IMR-90 (cell line): ENCODE measurements at regions not wholly inside any gene's neighbourhood (a gene's known extent, or its start where the extent isn't known, plus 50 kb on each side); places are given as distances from the start of the nearest gene placed in this dataset.

Source experiments
- ATAC-seq: fragments of 200-7000 bp; cut with Tn5 transposase; 2 replicates; pipeline ENCODE4 v1.9.1; 2020; ENCODE audit warnings: low read depth, mild to moderate bottlenecking, moderate library complexity
- BruUV-seq: library from RNA; stranded (reverse); fragments of 400-500 nt; replicated peaks from 2 replicates; lab custom pipeline; 2021; lab: Mats Ljungman, UMichigan
- CTCF ChIA-PET: fragments of 300-600 bp; formaldehyde crosslinking; extraction: SDS; loops from one replicate; lab custom pipeline; 2021; ENCODE audit warnings: antibody characterized with exemption; lab: Yijun Ruan, JAX
- POLR2A ChIA-PET: fragments of 300-600 bp; sonication (Branson Sonifier 250); formaldehyde crosslinking; loops from one replicate; lab custom pipeline; 2022; ENCODE audit warnings: antibody characterized with exemption; ENCODE audit not compliant: unreplicated experiment; lab: Charles Lee
- DNase-seq: peaks from one replicate; pipeline ENCODE4 v3.0.0; 2013
- H2AFZ ChIP-seq: replicated peaks from 2 replicates; pipeline ENCODE3; 2013; ENCODE audit warnings: low read length, mild to moderate bottlenecking; ENCODE audit not compliant: poor library complexity
- H2AK5ac ChIP-seq: 2 replicates; pipeline ENCODE4 v1.6.1; 2013; ENCODE audit warnings: low read depth, low read length, inconsistent platforms
- H2AK9ac ChIP-seq: replicated peaks from 2 replicates; pipeline ENCODE3; 2013; ENCODE audit warnings: mild to moderate bottlenecking, low read depth, low read length, moderate library complexity; ENCODE audit not compliant: poor library complexity
- H2BK120ac ChIP-seq: 2 replicates; pipeline ENCODE4 v1.6.1; 2013; ENCODE audit warnings: low read depth, low read length, inconsistent platforms
- H2BK15ac ChIP-seq: 3 replicates; pipeline ENCODE4 v1.6.1; 2013; ENCODE audit warnings: low read depth, low read length, inconsistent platforms
- H2BK20ac ChIP-seq: 2 replicates; pipeline ENCODE4 v1.6.1; 2013; ENCODE audit warnings: low read depth, mild to moderate bottlenecking, inconsistent platforms, low read length, moderate library complexity
- H2BK5ac ChIP-seq: 2 replicates; pipeline ENCODE4 v1.6.1; 2013; ENCODE audit warnings: mild to moderate bottlenecking, low read depth, low read length, inconsistent platforms; ENCODE audit not compliant: poor library complexity, severe bottlenecking
- H3K14ac ChIP-seq: replicated peaks from 2 replicates; pipeline ENCODE4 v1.6.1; 2013; ENCODE audit warnings: low read depth, low read length, inconsistent platforms
- H3K18ac ChIP-seq: 2 replicates; pipeline ENCODE4 v1.6.1; 2013; ENCODE audit warnings: low read depth, low read length, control low read depth
- H3K23ac ChIP-seq: 2 replicates; pipeline ENCODE4 v1.6.1; 2013; ENCODE audit warnings: low read depth, low read length, inconsistent platforms
- H3K27ac ChIP-seq: 2 replicates; pipeline ENCODE4 v1.5.1; 2013; ENCODE audit warnings: mild to moderate bottlenecking, control low read depth, low read length; ENCODE audit not compliant: insufficient read depth
- H3K27me3 ChIP-seq: 2 replicates; pipeline ENCODE4 v1.6.1; 2013; ENCODE audit warnings: low read length; ENCODE audit not compliant: control insufficient read depth, insufficient read depth
- H3K36me3 ChIP-seq: 2 replicates; pipeline ENCODE4 v1.6.1; 2013; ENCODE audit warnings: low read length, mixed read lengths; ENCODE audit not compliant: control insufficient read depth, insufficient read depth
- H3K4ac ChIP-seq: 2 replicates; pipeline ENCODE4 v1.6.1; 2013; ENCODE audit warnings: low read depth, low read length, inconsistent platforms
- H3K4me1 ChIP-seq: 2 replicates; pipeline ENCODE4 v1.6.1; 2013; ENCODE audit warnings: low read length, mixed read lengths; ENCODE audit not compliant: control insufficient read depth, insufficient read depth
- H3K4me2 ChIP-seq: 2 replicates; pipeline ENCODE4 v1.6.1; 2013; ENCODE audit warnings: low read depth, mild to moderate bottlenecking, control low read depth, low read length, moderate library complexity
- H3K4me3 ChIP-seq: 2 replicates; pipeline ENCODE4 v1.5.1; 2013; ENCODE audit warnings: low read depth, mild to moderate bottlenecking, control low read depth, low read length, moderate library complexity; ENCODE audit not compliant: insufficient read depth
- H3K56ac ChIP-seq: 2 replicates; pipeline ENCODE4 v1.6.1; 2013; ENCODE audit warnings: low read length, inconsistent platforms; ENCODE audit not compliant: insufficient read depth; ENCODE audit errors: extremely low read depth
- H3K79me1 ChIP-seq, 2 experiments: 2 replicates each; pipeline ENCODE4 v1.6.1; 2013; ENCODE audit warnings: low read length in 2 of 2, inconsistent platforms in 1 of 2, low read depth in 1 of 2
- H3K9ac ChIP-seq: 2 replicates; pipeline ENCODE4 v1.6.1; 2013; ENCODE audit warnings: low read depth, low read length, control low read depth
- H3K9me1 ChIP-seq: 2 replicates; pipeline ENCODE4 v1.6.1; 2013; ENCODE audit warnings: low read length, inconsistent platforms; ENCODE audit not compliant: insufficient read depth
- H3K9me3 ChIP-seq: 2 replicates; pipeline ENCODE4 v1.6.1; 2013; ENCODE audit warnings: low read length; ENCODE audit not compliant: control insufficient read depth, insufficient read depth
- H4K20me1 ChIP-seq: 2 replicates; pipeline ENCODE4 v1.6.1; 2013; ENCODE audit warnings: low read length, inconsistent platforms; ENCODE audit not compliant: insufficient read depth
- H4K5ac ChIP-seq: 2 replicates; pipeline ENCODE4 v1.6.1; 2013; ENCODE audit warnings: mild to moderate bottlenecking, low read depth, low read length, control low read depth
- H4K8ac ChIP-seq, 2 experiments: 2 replicates each; pipeline ENCODE4 v1.6.1; 2013; ENCODE audit warnings: low read depth in 2 of 2, low read length in 2 of 2, control low read depth in 1 of 2, inconsistent platforms in 1 of 2
- H4K91ac ChIP-seq: 2 replicates; pipeline ENCODE4 v1.6.1; 2013; ENCODE audit warnings: low read depth, low read length, inconsistent platforms; ENCODE audit not compliant: insufficient read depth
- BHLHE40 ChIP-seq: fragments of 150-350 bp; IDR thresholded peaks from 2 replicates; pipeline ENCODE4 v1.6.1; 2016; ENCODE audit warnings: mild to moderate bottlenecking, low read depth, low read length
- CEBPB ChIP-seq: IDR thresholded peaks from 2 replicates; pipeline ENCODE4 v1.6.1; 2012; ENCODE audit warnings: low read depth, low read length, improper control_type of control experiment
- CHD1 ChIP-seq: IDR thresholded peaks from 2 replicates; pipeline ENCODE4 v1.6.1; 2012; ENCODE audit warnings: low read depth, low read length, improper control_type of control experiment
- FOS ChIP-seq: fragments of 150-350 bp; IDR thresholded peaks from 2 replicates; pipeline ENCODE4 v1.6.1; 2016; ENCODE audit warnings: low read depth, low read length
- MAFK ChIP-seq: IDR thresholded peaks from 2 replicates; pipeline ENCODE4 v1.6.1; 2012; ENCODE audit warnings: low read depth, low read length, improper control_type of control experiment
- MAZ ChIP-seq: IDR thresholded peaks from 2 replicates; pipeline ENCODE4 v1.6.1; 2012; ENCODE audit warnings: low read depth, mild to moderate bottlenecking, low read length, improper control_type of control experiment, moderate library complexity, borderline replicate concordance
- MXI1 ChIP-seq: IDR thresholded peaks from 2 replicates; pipeline ENCODE4 v1.6.1; 2012; ENCODE audit warnings: low read depth, mild to moderate bottlenecking, low read length, moderate library complexity, borderline replicate concordance
- NFE2L2 ChIP-seq: fragments of 150-350 bp; IDR thresholded peaks from 2 replicates; pipeline ENCODE4 v1.6.1; 2016; ENCODE audit warnings: low read depth, mild to moderate bottlenecking, low read length
- POLR2A ChIP-seq: IDR thresholded peaks from 2 replicates; pipeline ENCODE4 v1.6.1; 2012; ENCODE audit warnings: mild to moderate bottlenecking, low read depth, low read length
- RAD21 ChIP-seq: IDR thresholded peaks from 2 replicates; pipeline ENCODE4 v1.6.1; 2012; ENCODE audit warnings: low read length, improper control_type of control experiment
- RCOR1 ChIP-seq: IDR thresholded peaks from 2 replicates; pipeline ENCODE4 v1.6.1; 2012; ENCODE audit warnings: mild to moderate bottlenecking, low read length, improper control_type of control experiment; ENCODE audit not compliant: insufficient replicate concordance
- RFX5 ChIP-seq: IDR thresholded peaks from 2 replicates; pipeline ENCODE4 v1.8.0; 2012; ENCODE audit warnings: low read depth, mild to moderate bottlenecking, low read length, moderate library complexity
- SMC3 ChIP-seq: fragments of 150-350 bp; IDR thresholded peaks from 2 replicates; pipeline ENCODE4 v1.6.1; 2016; ENCODE audit warnings: low read depth, mild to moderate bottlenecking, antibody characterized with exemption, low read length, moderate library complexity
- USF2 ChIP-seq: fragments of 150-350 bp; IDR thresholded peaks from 2 replicates; pipeline ENCODE4 v1.6.1; 2017; ENCODE audit warnings: mild to moderate bottlenecking, antibody characterized with exemption, low read length, low read depth
- WGBS, 2 experiments: methylation state at CpG; one replicate each; pipeline versions ENCODE4 v1.1.5 to v1.1.7; 2013; ENCODE audit warnings: missing lambda C conversion rate in 2 of 2; ENCODE audit not compliant: insufficient read length in 1 of 2; ENCODE audit errors: extremely low coverage in 2 of 2; 5-methylcytosine and 5-hydroxymethylcytosine counted together
- dilution Hi-C: fragments of 300-500 bp; cut with HindIII; formaldehyde crosslinking; loops from one replicate; pipeline ENCODE4 v1.14.3; 2018; ENCODE audit warnings: low sequenced_read_pairs; ENCODE audit not compliant: unreplicated experiment
- in situ Hi-C: fragments of 300-500 bp; cut with MboI; formaldehyde crosslinking; loops from 3 replicates; pipeline ENCODE4 v1.14.3; 2019; ENCODE audit warnings: low sequenced_read_pairs, inconsistent platforms, mixed read lengths
- intact Hi-C: fragments of 100-400 bp; cut with micrococcal nuclease; formaldehyde crosslinking; loops from 2 replicates; pipeline ENCODE4 v1.10.0; 2022
- TF ChIP-seq, protein P1 (sequence below): fragments of 150-350 bp; IDR thresholded peaks from 2 replicates; pipeline ENCODE4 v1.6.1; 2016; ENCODE audit warnings: low read depth, mild to moderate bottlenecking, low read length, moderate library complexity, borderline replicate concordance
- TF ChIP-seq, protein P2 (sequence below): conservative IDR thresholded peaks from 2 replicates; pipeline ENCODE4 v1.5.1; 2012; ENCODE audit warnings: mild to moderate bottlenecking, low read depth, low read length, improper control_type of control experiment

GRCh38 chr21:20902511-20902910 lies 95.7 kb upstream of the NCAM2 start:
- Histone ChIP-seq H2AK5ac (no peak overlapping the region), H3K4me1 (no peaks in the 10 kb centered on the region), H3K9ac (no peak overlapping the region), H4K8ac (no peak overlapping the region), H3K27me3 (no peaks in the 10 kb centered on the region), H3K56ac (no peak overlapping the region), H3K9me3 (peaks cover 10% of the 10 kb centered on the region), H4K20me1 (no peaks in the 10 kb centered on the region), H2AK9ac (no peak overlapping the region), H2AFZ (no peak overlapping the region), H3K36me3 (no peaks in the 10 kb centered on the region), H3K4ac (no peak overlapping the region), H4K5ac (no peak overlapping the region), H4K91ac (no peak overlapping the region), H3K27ac (no peak overlapping the region), H2BK15ac (no peak overlapping the region), H2BK120ac (no peak overlapping the region), H3K9me1 (no peaks in the 10 kb centered on the region), H3K79me1 (no peaks in the 10 kb centered on the region), H3K4me3 (no peak overlapping the region), H3K14ac (no peak overlapping the region), H3K4me2 (no peak overlapping the region), H2BK20ac (no peak overlapping the region), H2BK5ac (no peak overlapping the region), H3K23ac (no peak overlapping the region), H3K18ac (no peak overlapping the region)
- no peak for DNase-seq
- no CpG with 5 or more reads among the region's 2 CpGs for WGBS, 2 experiments
- no TSS peak for BruUV-seq
- ChIA-PET CTCF (no interaction called here), POLR2A (no interaction called here)
- intact Hi-C loops (no loop called here), in situ Hi-C loops (no loop called here), dilution Hi-C loops (no loop called here)
- no peak for ATAC-seq
- no peak for TF ChIP-seq MXI1
- no peak for TF ChIP-seq MAFK
- no peak for TF ChIP-seq CHD1
- TF ChIP-seq, protein P1, sequence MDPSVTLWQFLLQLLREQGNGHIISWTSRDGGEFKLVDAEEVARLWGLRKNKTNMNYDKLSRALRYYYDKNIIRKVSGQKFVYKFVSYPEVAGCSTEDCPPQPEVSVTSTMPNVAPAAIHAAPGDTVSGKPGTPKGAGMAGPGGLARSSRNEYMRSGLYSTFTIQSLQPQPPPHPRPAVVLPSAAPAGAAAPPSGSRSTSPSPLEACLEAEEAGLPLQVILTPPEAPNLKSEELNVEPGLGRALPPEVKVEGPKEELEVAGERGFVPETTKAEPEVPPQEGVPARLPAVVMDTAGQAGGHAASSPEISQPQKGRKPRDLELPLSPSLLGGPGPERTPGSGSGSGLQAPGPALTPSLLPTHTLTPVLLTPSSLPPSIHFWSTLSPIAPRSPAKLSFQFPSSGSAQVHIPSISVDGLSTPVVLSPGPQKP, result no peak
- TF ChIP-seq CEBPB, result no peak
- TF ChIP-seq BHLHE40, result no peak
- TF ChIP-seq USF2, result no peak
- TF ChIP-seq, protein P2, sequence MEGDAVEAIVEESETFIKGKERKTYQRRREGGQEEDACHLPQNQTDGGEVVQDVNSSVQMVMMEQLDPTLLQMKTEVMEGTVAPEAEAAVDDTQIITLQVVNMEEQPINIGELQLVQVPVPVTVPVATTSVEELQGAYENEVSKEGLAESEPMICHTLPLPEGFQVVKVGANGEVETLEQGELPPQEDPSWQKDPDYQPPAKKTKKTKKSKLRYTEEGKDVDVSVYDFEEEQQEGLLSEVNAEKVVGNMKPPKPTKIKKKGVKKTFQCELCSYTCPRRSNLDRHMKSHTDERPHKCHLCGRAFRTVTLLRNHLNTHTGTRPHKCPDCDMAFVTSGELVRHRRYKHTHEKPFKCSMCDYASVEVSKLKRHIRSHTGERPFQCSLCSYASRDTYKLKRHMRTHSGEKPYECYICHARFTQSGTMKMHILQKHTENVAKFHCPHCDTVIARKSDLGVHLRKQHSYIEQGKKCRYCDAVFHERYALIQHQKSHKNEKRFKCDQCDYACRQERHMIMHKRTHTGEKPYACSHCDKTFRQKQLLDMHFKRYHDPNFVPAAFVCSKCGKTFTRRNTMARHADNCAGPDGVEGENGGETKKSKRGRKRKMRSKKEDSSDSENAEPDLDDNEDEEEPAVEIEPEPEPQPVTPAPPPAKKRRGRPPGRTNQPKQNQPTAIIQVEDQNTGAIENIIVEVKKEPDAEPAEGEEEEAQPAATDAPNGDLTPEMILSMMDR, result no peak
- TF ChIP-seq SMC3, result no peak
- TF ChIP-seq NFE2L2, result no peak
- TF ChIP-seq RCOR1, result no peak
- no peak for TF ChIP-seq FOS
- no peak for TF ChIP-seq RFX5
- no peak for TF ChIP-seq POLR2A
- no peak for TF ChIP-seq RAD21
- TF ChIP-seq MAZ, result no peak
